DND-41 (cell line): ENCODE measurements at regions not wholly inside any gene's neighbourhood (a gene's known extent, or its start where the extent isn't known, plus 50 kb on each side); places are given as distances from the start of the nearest gene placed in this dataset.

ENCODE experiments used
- EZH2 ChIP-seq: IDR thresholded peaks from 3 replicates; pipeline ENCODE4 v1.6.1; 2012; ENCODE audit warnings: borderline replicate concordance, low read depth, mild to moderate bottlenecking, moderate library complexity, low read length, inconsistent platforms; ENCODE audit not compliant: severe bottlenecking
- TF ChIP-seq, protein P1 (sequence below): IDR thresholded peaks from 2 replicates; pipeline ENCODE4 v1.5.1; 2012; ENCODE audit warnings: borderline replicate concordance, low read length, moderate library complexity, mild to moderate bottlenecking; ENCODE audit not compliant: poor library complexity, severe bottlenecking; ENCODE audit errors: extremely low read depth

GRCh38 chr11:134475951-134476350 is 63.9 kb upstream of the B3GAT1 start:
- TF ChIP-seq, protein P1, sequence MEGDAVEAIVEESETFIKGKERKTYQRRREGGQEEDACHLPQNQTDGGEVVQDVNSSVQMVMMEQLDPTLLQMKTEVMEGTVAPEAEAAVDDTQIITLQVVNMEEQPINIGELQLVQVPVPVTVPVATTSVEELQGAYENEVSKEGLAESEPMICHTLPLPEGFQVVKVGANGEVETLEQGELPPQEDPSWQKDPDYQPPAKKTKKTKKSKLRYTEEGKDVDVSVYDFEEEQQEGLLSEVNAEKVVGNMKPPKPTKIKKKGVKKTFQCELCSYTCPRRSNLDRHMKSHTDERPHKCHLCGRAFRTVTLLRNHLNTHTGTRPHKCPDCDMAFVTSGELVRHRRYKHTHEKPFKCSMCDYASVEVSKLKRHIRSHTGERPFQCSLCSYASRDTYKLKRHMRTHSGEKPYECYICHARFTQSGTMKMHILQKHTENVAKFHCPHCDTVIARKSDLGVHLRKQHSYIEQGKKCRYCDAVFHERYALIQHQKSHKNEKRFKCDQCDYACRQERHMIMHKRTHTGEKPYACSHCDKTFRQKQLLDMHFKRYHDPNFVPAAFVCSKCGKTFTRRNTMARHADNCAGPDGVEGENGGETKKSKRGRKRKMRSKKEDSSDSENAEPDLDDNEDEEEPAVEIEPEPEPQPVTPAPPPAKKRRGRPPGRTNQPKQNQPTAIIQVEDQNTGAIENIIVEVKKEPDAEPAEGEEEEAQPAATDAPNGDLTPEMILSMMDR: no peak
- no peak for TF ChIP-seq EZH2
